Neural cell (in vitro differentiated cells): ENCODE measurements at regions not wholly inside any gene's neighbourhood (a gene's known extent, or its start where the extent isn't known, plus 50 kb on each side); places are given as distances from the start of the nearest gene placed in this dataset.

Experiments used
- H2AFZ ChIP-seq: fragments of 200-600, 300-800 bp; sonication (generic), shearing (Covaris generic); 2 replicates; pipeline ENCODE4 v1.6.0; 2014; ENCODE audit warnings: low read depth, mild to moderate bottlenecking, antibody characterized with exemption, low read length, moderate library complexity
- H3F3A ChIP-seq: fragments of 200-600 bp; shearing (Covaris generic); 2 replicates; pipeline ENCODE4 v1.6.1; 2016; ENCODE audit warnings: mild to moderate bottlenecking, moderate library complexity, mixed read lengths, antibody characterized with exemption, low read length; ENCODE audit not compliant: insufficient read depth, poor library complexity, severe bottlenecking
- H3K27ac ChIP-seq: fragments of 200-600, 300-800 bp; sonication (generic), shearing (Covaris generic); 2 replicates; pipeline ENCODE4 v1.5.1; 2014; ENCODE audit warnings: mild to moderate bottlenecking, low read length, moderate library complexity
- H3K27me3 ChIP-seq: fragments of 300-800, 200-600 bp; sonication (generic), shearing (Covaris generic); 2 replicates; pipeline ENCODE4 v1.6.0; 2014; ENCODE audit warnings: mild to moderate bottlenecking, low read depth, low read length, moderate library complexity; ENCODE audit not compliant: insufficient read depth
- H3K36me3 ChIP-seq: fragments of 300-800, 200-600 bp; sonication (generic), shearing (Covaris generic); 2 replicates; pipeline ENCODE4 v1.5.1; 2014; ENCODE audit warnings: mild to moderate bottlenecking, antibody characterized with exemption, low read length, moderate library complexity; ENCODE audit not compliant: insufficient read depth
- H3K4me2 ChIP-seq: fragments of 300-800, 200-600 bp; sonication (generic), shearing (Covaris generic); 2 replicates; pipeline ENCODE4 v1.6.0; 2014; ENCODE audit warnings: mild to moderate bottlenecking, low read length
- H3K4me3 ChIP-seq: fragments of 300-800, 200-600 bp; sonication (generic), shearing (Covaris generic); 2 replicates; pipeline ENCODE4 v1.5.1; 2014; ENCODE audit warnings: mild to moderate bottlenecking, low read length, moderate library complexity
- H3K79me2 ChIP-seq: fragments of 200-600 bp; shearing (Covaris generic); replicated peaks from 2 replicates; pipeline ENCODE4 v1.6.0; 2014; ENCODE audit warnings: mild to moderate bottlenecking, low read length, moderate library complexity; ENCODE audit not compliant: insufficient read depth
- H3K9ac ChIP-seq: fragments of 300-800, 200-600 bp; sonication (generic), shearing (Covaris generic); 2 replicates; pipeline ENCODE4 v1.6.1; 2016; ENCODE audit warnings: mild to moderate bottlenecking, low read length, mixed read lengths
- H3K9me2 ChIP-seq: fragments of 200-600 bp; shearing (Covaris generic); 2 replicates; pipeline ENCODE4 v1.6.1; 2016; ENCODE audit warnings: mild to moderate bottlenecking, low read length, mixed read lengths; ENCODE audit not compliant: insufficient read depth
- H3K9me3 ChIP-seq: fragments of 200-600, 300-800 bp; sonication (generic), shearing (Covaris generic); 2 replicates; pipeline ENCODE4 v1.6.1; 2016; ENCODE audit warnings: mild to moderate bottlenecking, mixed run types, low read length, moderate library complexity, mixed read lengths
- H4K20me1 ChIP-seq: fragments of 200-600 bp; shearing (Covaris generic); 2 replicates; pipeline ENCODE4 v1.6.1; 2016; ENCODE audit warnings: mild to moderate bottlenecking, mixed run types; ENCODE audit not compliant: insufficient read depth
- EP300 ChIP-seq: fragments of 450-650 bp; conservative IDR thresholded peaks from 2 replicates; pipeline ENCODE4 v1.6.1; 2014; ENCODE audit warnings: antibody characterized with exemption, mild to moderate bottlenecking, moderate library complexity; ENCODE audit not compliant: poor library complexity, severe bottlenecking
- EZH2 ChIP-seq: fragments of 200-600, 300-800 bp; shearing (Covaris generic), sonication (generic); IDR thresholded peaks from 2 replicates; pipeline ENCODE4 v1.6.1; 2014; ENCODE audit warnings: antibody characterized with exemption, low read length, borderline replicate concordance, mild to moderate bottlenecking; ENCODE audit not compliant: insufficient read depth, poor library complexity, severe bottlenecking
- MXI1 ChIP-seq: fragments of 450-650 bp; conservative IDR thresholded peaks from 2 replicates; pipeline ENCODE4 v1.6.1; 2014; ENCODE audit warnings: antibody characterized with exemption, mild to moderate bottlenecking; ENCODE audit not compliant: poor library complexity, severe bottlenecking
- POLR2AphosphoS5 ChIP-seq: IDR thresholded peaks from 2 replicates; pipeline ENCODE4 v1.6.1; 2012
- RAD21 ChIP-seq: fragments of 450-650 bp; conservative IDR thresholded peaks from 2 replicates; pipeline ENCODE4 v1.6.1; 2014; ENCODE audit warnings: antibody characterized with exemption, mild to moderate bottlenecking, moderate library complexity
- SMC3 ChIP-seq: fragments of 450-650 bp; conservative IDR thresholded peaks from 2 replicates; pipeline ENCODE4 v1.6.1; 2014; ENCODE audit warnings: antibody characterized with exemption, mild to moderate bottlenecking, moderate library complexity; ENCODE audit not compliant: poor library complexity
- TAF1 ChIP-seq: IDR thresholded peaks from 2 replicates; pipeline ENCODE4 v1.6.1; 2012; ENCODE audit warnings: low read depth
- TF ChIP-seq, protein P1 (sequence below): IDR thresholded peaks from 2 replicates; pipeline ENCODE4 v1.6.1; 2012; ENCODE audit warnings: borderline replicate concordance
- TF ChIP-seq, protein P2 (sequence below): fragments of 450-650 bp; IDR thresholded peaks from 2 replicates; pipeline ENCODE4 v1.5.1; 2014; ENCODE audit warnings: antibody characterized with exemption, mild to moderate bottlenecking, moderate library complexity; ENCODE audit not compliant: poor library complexity, severe bottlenecking

DNA sequence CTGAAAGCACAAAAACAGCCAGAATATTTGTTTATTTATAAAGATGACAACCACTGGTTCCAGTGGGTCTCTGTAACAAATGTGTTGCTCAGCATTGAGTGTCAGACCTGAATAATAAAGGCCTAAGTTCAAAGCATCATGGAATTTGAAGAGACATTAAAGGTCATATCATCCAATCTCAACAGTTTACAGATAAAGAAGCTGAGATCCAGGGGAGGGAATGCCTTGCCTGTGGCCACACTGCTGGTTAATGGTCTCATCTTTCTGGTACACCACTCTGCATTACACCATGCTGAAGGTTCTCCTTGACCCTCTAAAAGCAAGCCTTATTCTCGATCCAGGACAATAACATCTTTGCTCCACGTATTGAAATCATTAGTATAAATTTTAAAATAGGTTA, 446.5 kb upstream of the ACVR2A start:
- Histone ChIP-seq H3K27ac (no peak overlapping the region), H2AFZ (no peak overlapping the region), H3K36me3 (no peaks in the 10 kb centered on the region), H3K79me2 (no peaks in the 10 kb centered on the region), H4K20me1 (no peaks in the 10 kb centered on the region), H3K9ac (no peak overlapping the region), H3F3A (no peaks in the 10 kb centered on the region), H3K4me2 (no peak overlapping the region), H3K9me3 (no peaks in the 10 kb centered on the region), H3K9me2 (no peaks in the 10 kb centered on the region), H3K4me3 (no peak overlapping the region), H3K27me3 (no peaks in the 10 kb centered on the region)
- no peak for TF ChIP-seq POLR2AphosphoS5
- TF ChIP-seq EP300, result no peak
- TF ChIP-seq MXI1, result no peak
- TF ChIP-seq, protein P1, sequence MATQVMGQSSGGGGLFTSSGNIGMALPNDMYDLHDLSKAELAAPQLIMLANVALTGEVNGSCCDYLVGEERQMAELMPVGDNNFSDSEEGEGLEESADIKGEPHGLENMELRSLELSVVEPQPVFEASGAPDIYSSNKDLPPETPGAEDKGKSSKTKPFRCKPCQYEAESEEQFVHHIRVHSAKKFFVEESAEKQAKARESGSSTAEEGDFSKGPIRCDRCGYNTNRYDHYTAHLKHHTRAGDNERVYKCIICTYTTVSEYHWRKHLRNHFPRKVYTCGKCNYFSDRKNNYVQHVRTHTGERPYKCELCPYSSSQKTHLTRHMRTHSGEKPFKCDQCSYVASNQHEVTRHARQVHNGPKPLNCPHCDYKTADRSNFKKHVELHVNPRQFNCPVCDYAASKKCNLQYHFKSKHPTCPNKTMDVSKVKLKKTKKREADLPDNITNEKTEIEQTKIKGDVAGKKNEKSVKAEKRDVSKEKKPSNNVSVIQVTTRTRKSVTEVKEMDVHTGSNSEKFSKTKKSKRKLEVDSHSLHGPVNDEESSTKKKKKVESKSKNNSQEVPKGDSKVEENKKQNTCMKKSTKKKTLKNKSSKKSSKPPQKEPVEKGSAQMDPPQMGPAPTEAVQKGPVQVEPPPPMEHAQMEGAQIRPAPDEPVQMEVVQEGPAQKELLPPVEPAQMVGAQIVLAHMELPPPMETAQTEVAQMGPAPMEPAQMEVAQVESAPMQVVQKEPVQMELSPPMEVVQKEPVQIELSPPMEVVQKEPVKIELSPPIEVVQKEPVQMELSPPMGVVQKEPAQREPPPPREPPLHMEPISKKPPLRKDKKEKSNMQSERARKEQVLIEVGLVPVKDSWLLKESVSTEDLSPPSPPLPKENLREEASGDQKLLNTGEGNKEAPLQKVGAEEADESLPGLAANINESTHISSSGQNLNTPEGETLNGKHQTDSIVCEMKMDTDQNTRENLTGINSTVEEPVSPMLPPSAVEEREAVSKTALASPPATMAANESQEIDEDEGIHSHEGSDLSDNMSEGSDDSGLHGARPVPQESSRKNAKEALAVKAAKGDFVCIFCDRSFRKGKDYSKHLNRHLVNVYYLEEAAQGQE, result no peak
- TF ChIP-seq RAD21, result no peak
- TF ChIP-seq TAF1, result no peak
- TF ChIP-seq, protein P2, sequence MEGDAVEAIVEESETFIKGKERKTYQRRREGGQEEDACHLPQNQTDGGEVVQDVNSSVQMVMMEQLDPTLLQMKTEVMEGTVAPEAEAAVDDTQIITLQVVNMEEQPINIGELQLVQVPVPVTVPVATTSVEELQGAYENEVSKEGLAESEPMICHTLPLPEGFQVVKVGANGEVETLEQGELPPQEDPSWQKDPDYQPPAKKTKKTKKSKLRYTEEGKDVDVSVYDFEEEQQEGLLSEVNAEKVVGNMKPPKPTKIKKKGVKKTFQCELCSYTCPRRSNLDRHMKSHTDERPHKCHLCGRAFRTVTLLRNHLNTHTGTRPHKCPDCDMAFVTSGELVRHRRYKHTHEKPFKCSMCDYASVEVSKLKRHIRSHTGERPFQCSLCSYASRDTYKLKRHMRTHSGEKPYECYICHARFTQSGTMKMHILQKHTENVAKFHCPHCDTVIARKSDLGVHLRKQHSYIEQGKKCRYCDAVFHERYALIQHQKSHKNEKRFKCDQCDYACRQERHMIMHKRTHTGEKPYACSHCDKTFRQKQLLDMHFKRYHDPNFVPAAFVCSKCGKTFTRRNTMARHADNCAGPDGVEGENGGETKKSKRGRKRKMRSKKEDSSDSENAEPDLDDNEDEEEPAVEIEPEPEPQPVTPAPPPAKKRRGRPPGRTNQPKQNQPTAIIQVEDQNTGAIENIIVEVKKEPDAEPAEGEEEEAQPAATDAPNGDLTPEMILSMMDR, result no peak
- no peak for TF ChIP-seq SMC3
- TF ChIP-seq EZH2, result no peak

DNA sequence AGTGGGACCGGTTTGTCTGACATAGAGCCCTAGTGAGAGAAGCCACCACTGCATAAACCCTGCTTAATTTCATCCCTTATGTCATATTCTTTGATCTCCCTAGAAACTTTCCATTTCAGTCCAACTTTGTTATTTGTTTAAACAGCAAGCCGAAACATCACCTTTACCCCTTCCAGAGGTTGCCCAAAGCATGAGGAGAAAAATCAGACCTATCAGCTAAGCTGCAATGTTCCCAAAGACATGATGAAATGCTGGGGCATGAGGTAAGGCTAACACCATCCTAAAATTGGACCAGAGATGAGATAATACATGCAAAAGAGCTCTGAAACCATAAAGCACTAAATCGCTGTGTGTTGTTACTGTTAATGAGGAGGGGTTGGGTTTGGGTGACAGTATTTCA, 447.9 kb upstream of the ACVR2A start:
- no peaks in the 10 kb centered on the region for H4K20me1 ChIP-seq
- no peak overlapping the region for H3K4me3 ChIP-seq
- no peak overlapping the region for H3K9ac ChIP-seq
- H3K79me2 ChIP-seq, result no peaks in the 10 kb centered on the region
- no peak for TF ChIP-seq EP300
- TF ChIP-seq POLR2AphosphoS5, result no peak
- TF ChIP-seq, protein P1, result no peak
- no peak for TF ChIP-seq SMC3
- TF ChIP-seq EZH2, result no peak
- TF ChIP-seq, protein P2, result no peak
- TF ChIP-seq MXI1, result no peak
- no peak for TF ChIP-seq RAD21
- TF ChIP-seq TAF1, result no peak
- H3K36me3 ChIP-seq, result no peaks in the 10 kb centered on the region
- no peak overlapping the region for H3K27ac ChIP-seq
- H3K27me3 ChIP-seq, result no peaks in the 10 kb centered on the region
- no peaks in the 10 kb centered on the region for H3K9me3 ChIP-seq
- H3F3A ChIP-seq, result no peaks in the 10 kb centered on the region
- H3K9me2 ChIP-seq, result no peaks in the 10 kb centered on the region
- H3K4me2 ChIP-seq, result no peak overlapping the region
- no peak overlapping the region for H2AFZ ChIP-seq
